C4-2B (cell line): ENCODE measurements at regions not wholly inside any gene's neighbourhood (a gene's known extent, or its start where the extent isn't known, plus 50 kb on each side); places are given as distances from the start of the nearest gene placed in this dataset.

Source experiments
- H3K27ac ChIP-seq: fragments of 450-650 bp; 2 replicates; pipeline ENCODE4 v1.5.1; 2017
- CTCF ChIP-seq: fragments of 450-650 bp; conservative IDR thresholded peaks from 2 replicates; pipeline ENCODE4 v1.5.1; 2017; ENCODE audit warnings: mild to moderate bottlenecking
- ZFX ChIP-seq: fragments of 450-650 bp; IDR thresholded peaks from 2 replicates; pipeline ENCODE4 v1.6.1; 2017

GRCh38 chr15:38048001-38048455 is 113.6 kb downstream of the TMCO5A start:
- H3K27ac ChIP-seq: no peak overlapping the region
- TF ChIP-seq CTCF (no peak), ZFX (no peak)

DNA sequence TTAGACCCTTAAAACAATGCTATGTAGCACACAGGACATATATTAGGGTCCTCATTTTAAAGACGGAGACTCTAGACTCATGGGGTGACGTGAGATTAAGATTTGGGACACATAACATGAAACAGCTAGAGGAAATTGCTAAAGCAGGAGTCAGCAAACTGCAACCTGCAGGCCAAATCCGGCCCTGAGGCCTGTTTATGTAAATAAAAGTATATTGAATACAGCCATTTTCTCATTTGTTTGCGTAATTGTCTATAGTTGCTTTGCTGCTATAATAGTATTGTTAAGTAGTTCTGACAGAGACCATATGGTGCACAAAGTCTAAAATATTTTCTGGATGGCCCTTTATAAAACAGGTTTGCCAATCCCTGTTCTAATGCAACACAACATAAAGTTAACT is 115.5 kb downstream of the TMCO5A start:
- H3K27ac ChIP-seq: no peak overlapping the region

DNA sequence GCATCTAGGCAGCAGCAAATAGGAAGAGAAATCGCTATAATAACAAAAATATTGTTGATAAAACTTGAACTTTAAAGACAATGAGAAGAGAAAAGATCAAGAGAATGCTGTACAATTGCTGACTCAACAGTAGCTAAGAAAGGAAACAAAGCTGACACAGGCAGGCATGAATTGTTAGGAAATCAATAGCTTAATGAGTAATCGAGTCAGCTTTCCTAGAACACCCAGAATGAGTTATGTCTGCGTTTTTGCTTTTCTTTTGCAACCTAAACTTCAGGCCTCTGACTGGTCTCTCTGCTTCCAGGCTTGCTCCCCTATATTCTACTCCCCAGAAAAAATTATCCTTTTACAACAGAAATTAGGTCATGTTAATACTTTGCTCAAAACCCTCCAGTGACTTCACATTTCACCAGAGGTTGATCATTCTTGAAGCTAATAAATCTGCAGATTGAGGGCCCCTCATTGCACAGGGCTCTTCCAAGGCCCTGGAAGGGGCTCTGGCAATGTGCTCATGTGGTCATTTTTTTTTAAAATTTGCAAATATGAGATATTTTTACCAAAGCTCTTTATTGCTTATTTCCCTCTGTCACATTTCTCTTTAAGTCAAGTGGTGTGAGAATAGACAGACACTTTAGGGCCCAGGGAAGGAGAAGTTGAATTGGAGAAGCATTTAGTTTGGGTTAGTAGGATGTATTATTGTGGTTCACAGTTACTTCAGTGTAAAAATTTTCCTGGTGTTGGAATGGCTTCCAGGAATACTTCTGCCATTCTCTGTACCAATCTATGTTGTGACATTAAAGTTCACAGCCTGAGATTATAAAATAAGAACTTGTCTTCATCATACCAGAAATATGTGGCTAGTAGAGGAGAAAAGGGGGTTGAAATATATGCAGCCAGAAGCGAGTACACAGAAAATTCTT is 116.3 kb downstream of the TMCO5A start:
- no peak for TF ChIP-seq ZFX
- TF ChIP-seq CTCF: no peak
- H3K27ac ChIP-seq: no peak overlapping the region

More for the DNA sequence above, 115.5 kb downstream of the TMCO5A start:
- TF ChIP-seq ZFX (no peak), CTCF (no peak)

DNA sequence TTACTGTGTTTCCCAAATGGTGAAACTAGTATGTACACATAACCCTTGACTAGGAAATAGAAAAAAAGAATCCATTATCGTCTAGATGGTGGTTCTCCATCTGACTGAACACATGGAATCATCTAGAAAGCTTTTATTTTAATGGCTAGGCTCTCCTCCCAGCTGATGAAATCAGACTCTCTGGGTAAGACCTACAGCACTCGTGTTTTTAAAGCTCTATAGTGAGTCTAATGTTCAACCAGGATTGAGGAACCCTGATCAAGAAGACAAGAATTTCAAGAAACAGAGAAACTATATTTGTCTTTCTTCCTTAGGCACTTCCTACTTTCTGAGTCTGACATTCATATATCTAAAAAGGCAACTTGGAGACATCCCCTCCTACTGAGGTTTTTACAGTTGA is 118.8 kb downstream of the TMCO5A start:
- no peak for TF ChIP-seq ZFX
- TF ChIP-seq CTCF: no peak

DNA sequence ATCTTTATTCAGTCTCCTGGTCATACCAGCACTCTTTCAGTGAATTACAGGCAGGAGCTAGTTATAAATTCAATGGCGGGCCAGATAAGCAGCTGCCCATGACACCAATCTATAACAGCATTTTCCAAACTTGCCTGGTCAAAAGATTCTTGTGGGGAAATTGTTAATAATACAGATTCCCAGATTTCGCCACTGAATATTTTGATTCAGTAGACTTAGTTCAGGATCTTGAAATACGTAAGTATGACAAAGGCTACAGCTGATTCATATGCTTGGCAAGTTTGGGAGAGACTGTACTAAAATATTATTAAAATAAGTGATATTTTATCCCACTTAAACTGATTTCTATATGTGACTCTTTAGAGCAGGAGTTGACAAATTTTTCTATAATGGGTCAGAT is 119.3 kb downstream of the TMCO5A start:
- H3K27ac ChIP-seq: no peak overlapping the region
- TF ChIP-seq ZFX (no peak), CTCF (no peak)

More for the DNA sequence above, 118.8 kb downstream of the TMCO5A start:
- no peak overlapping the region for H3K27ac ChIP-seq

GRCh38 chr15:38054488-38054887 is 120.0 kb downstream of the TMCO5A start:
- TF ChIP-seq CTCF (no peak), ZFX (no peak)
- H3K27ac ChIP-seq: no peak overlapping the region

- TF ChIP-seq ZFX (no peak), CTCF (no peak)
- H3K27ac ChIP-seq: no peak overlapping the region
Measured at GRCh38 chr15:38058596-38059075, 124.2 kb downstream of the TMCO5A start.
